NOMO-1 treated with DMSO at 0.1 percent for 48 hours (cell line): ENCODE measurements at regions not wholly inside any gene's neighbourhood (a gene's known extent, or its start where the extent isn't known, plus 50 kb on each side); places are given as distances from the start of the nearest gene placed in this dataset.

Source experiments
- DNase-seq: peaks from one replicate; lab custom pipeline; 2025; ENCODE audit not compliant: unreplicated experiment; lab: John Stamatoyannopoulos, UW

DNA sequence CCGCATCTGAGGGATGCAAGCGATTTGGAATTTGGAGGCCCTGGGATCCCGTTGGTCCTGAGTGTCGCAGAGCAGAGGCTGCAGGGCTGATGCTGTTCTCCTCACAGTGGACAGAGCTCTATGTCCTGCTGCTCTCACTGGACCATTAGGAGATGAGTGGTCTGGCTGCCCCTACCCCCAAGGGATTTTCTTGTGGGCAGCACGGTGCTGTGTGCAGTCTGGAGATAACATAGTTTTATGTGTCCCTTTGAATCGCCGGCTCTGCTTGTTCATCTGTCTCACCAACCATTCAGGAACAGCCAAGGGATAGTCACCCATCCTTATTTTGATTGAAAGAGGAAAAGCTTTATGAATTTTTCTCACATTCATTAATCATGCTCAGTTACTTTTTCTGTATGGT is 49.9 kb downstream of the CHRM3 start:
- DNase-seq, result no peak

DNA sequence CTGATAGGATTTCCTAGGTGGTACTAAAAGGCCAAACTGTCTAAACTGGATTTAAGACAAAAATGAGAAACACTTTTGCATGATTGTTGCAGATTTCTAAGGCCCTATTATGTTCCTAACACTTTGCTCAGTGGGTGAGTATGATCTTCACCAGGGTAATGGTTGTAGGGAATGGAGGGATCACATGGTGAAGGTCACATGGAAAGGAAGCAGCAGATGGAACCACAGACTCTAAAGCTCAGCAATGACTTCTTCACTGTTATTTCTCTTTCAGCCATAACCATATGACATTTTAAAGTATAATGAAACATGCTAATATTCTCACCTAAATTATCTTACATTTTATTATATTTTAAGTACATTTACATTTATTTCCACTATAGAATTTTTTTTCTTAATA is 51.5 kb downstream of the CHRM3 start:
- DNase-seq, result no peak

DNA sequence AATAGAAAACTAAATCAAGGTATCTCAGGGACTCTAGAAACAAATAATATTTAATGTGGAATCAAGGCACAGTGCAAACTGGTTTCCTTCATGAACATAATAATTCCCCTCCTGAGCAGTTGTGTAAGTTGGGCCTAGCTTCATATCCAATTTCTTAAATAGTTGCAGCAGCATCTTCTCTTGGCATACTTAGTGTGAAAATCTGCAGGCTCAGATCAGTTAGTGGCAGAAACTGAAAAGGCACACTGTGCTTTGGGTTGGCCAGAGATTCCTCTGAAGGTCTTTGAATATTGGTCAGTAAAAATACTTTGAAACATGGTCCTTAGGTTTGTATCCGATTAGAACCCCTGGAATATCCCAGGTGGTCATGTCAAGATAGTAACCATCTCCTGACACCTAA is 52.5 kb downstream of the CHRM3 start:
- DNase-seq, result no peak

DNA sequence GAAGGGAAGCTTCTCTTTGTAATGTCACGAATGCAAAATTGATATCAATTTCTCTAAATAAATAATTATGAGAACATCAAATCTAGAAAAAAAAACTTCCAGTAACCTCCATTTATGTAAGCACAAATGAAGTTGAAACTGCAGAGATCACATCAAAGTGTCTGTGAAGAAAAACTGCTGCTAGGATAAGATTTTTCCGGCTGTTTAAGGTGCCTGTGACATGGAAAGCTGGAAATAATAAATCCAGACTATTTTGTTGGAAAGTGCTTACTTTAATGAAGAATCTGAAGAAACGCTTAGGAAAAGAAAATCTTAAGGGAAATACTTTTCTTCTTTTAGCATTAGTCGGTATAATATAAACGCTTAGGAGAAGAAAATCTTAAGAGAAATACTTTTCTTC is 57.0 kb downstream of the CHRM3 start:
- no peak for DNase-seq

DNA sequence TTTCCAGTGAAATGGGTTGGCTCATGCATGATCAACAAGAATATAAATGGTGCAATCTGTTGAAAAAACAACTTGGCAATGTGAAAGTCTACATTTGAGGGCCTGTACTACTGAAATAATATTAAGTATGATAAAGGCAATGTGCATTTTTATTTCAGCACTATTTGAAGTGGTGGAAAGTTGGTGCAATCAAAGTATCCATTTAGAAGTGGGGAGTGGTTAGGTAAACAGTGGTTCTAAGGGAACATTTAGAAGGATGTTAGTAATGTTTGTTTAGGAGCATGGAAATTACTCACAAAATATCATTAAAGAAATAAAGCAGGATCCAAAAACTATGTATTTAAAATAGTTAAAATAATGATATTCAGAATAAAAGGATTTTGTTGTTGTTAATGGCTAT is 60.2 kb downstream of the CHRM3 start:
- no peak for DNase-seq

DNA sequence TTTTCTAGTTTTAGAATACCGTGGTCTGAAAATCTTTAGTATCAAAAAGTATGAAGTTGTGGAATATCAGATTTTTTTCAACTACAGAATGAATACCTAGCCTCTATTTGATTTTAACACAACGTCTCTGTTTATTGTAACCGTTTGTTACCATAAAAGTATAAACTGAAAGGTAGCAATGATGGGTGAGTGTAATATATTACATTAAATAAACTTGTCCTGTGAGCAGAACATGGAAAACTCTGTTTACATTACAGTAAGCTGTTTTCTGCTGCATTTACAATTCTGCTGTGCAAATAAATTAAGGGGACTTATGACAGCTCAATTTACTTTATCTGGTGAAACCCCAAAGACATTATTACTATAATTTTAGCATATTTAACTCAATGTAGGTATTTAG is 62.5 kb downstream of the CHRM3 start:
- DNase-seq, result no peak

DNA sequence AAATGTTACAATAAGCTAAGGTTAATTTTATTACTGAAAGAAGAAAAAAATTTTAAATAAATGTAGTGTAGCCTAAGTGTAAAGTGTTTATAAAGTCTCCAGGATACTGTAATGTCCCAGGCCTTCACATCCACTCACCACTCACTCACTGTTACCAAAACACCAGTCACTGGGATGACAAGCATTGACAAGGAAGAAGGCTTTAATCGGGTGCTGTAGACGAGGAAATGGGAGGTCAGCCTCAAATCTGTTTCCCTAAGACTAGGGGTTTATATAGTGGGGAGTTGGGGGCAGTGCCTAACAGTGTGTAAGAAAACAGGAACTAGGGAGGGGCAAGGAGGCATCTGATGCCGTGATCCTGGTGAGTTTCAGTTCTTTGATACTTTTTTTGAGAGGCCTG is 69.4 kb downstream of the CHRM3 start:
- no peak for DNase-seq

DNA sequence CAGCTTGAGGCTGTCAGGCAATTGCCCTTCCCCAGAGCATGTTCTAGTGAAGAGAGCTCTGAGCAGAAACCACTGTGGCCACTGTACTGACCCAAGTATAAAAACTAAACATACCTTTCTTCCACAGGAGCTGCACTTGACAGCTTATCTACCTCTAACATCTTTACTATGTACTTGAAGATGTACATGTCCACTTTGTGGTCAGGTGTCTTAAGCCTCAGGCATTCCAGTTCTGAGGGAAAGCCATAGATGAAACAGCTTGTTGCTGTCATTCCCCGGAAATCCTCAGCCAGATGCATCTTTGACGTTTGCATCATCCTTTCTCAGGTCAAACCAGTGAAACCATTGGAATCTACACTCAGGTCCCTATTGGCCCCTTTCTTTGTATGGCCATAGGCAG is 70.4 kb downstream of the CHRM3 start:
- DNase-seq, result no peak

DNA sequence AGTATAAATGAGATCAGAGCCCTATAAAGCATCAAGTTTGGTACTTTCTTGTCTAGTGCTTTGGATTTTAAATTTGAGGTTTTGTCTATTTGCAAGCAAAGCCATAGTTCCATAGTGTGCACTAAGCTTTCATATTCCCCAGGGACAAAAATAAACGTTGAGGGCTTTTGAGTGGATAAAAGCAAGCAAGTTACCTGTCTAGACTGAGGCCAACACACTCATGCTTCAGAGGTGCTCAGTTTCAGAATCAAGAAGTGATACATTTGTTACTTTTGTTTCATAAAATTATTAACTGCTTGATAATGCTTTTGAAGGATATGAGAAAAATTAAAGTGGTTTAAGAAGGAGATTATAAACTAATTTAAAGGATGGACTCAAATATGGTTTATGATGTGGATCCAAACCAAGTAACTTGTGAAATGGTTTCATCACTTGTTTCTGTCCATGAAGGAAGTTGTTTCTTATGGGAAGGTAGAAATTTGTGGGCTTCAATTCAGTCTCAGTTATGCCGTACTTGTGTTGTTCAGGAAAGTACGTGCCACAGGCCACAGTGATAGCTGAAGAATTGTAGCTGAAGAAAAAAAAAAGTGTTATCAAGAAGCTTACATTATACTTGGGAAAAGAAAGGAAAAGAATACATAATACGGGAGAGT is 71.2 kb downstream of the CHRM3 start:
- DNase-seq, result no peak

DNA sequence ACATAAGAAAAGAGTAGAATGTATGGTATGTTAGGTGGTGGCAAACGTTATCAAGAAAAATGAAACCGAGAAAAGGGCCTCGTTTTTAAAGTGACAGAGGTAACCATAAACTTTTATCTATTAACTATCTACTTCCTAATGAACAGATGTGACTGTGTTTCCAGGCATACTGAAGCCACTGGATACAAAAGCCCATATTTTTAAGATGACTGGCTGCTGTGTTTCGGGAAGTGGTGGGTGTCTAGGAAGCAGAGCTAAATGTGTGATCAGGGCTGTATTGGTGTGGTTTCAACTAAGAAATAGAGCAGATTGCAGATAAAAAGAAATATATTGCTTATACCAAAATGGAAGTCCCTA is 71.8 kb downstream of the CHRM3 start:
- no peak for DNase-seq

DNA sequence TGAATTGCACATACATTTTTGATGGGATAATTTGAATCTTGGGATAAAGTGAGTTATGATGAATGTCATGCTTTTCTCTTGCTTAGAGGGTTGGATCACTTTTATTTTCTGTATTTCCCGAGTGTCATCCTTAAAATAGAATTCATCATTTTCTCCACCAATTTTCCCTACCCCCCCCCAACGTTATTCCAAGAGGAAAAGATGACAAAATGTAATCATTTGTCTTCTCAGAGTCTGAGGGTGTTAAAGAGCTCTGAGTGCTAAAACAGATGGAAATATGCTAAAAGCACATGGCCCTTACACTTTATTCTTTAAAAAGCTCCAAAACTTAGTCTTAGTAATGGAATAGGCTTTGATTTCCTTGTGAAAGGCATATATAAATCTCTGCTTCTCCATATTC is 81.4 kb downstream of the CHRM3 start:
- DNase-seq, result no peak

DNA sequence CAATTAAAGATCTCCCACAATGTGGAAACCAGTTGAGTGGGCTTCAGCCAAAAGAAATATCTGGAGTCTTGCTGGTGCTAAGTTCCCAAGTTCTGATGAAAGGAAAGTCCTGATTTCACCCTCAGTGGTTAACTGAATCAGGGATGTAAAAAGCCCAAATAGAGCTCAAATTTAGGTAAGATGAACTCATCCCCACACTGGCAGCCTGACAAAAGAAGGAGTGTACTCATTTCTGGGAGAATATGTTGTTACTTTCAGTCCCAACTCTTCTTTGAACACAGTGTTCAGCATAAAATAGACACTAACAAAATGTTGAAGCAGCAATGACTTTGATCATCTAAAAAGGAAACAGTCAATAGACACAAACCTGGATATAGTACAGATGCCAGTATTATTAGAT is 91.7 kb downstream of the CHRM3 start:
- no peak for DNase-seq

DNA sequence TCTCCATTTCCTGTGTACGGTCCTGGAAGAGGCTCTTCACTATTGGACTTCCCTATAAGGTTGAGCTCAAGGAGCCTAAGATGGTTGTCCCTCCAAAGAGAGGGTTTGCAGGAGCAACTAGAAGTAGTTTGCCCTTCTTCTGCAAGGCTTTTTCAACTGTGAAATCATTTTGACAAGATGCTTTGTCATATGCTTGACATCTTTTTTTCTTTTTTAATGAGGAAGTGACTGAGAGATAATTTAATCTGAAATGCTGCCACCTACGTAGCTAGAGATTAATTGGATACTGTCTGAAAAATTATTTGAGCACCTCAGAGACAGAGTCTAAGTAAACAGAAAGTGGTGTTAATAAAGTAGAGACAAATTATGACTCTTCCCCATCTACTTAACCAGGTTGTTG is 97.0 kb downstream of the CHRM3 start:
- DNase-seq, result no peak

DNA sequence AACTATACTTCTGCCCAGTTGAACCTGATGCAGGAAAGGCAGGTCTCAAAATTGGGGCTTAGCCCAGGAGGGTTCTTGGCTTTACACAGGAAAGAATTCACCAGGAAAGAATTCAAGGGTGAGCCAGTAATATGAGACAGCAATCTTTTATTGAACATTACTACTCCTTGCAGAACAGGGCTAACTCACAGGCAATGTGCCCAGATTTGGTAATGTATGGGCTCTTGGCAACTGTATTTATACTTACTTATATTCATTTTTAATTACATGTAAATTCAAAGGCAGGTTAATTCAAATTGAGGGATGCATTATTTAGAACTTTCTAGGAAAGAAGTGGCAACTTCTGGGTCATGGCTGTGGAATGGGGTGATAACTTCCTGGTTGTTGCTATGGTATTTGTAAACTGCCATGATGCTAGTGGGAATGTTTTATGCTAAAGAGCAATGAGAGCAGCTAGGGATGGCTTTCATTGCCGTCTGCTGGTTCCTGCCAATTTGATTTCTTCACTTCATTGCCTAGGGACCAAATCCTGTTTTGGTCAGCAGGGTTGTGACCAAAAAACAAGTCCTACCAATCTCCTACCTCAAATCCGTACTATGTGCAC is 107.5 kb downstream of the CHRM3 start:
- no peak for DNase-seq

DNA sequence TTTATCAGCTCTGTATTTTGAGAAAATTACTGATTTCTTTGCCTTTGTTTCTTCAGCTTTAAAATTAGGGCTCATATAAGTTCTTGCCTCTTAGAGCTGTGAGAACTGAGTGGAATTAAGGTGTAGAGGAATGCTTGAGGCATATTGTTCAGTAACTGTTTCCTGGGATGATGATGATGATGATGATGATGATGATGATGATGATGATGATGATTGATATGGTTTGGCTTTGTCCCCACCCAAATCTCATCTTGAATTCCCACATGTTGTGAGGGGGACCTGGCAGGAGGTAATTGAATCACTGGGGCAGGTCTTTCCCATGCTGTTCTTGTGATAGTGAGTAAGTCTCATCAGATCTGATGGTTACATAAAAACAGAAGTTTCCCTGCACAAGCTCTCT is 118.7 kb downstream of the CHRM3 start:
- no peak for DNase-seq

DNA sequence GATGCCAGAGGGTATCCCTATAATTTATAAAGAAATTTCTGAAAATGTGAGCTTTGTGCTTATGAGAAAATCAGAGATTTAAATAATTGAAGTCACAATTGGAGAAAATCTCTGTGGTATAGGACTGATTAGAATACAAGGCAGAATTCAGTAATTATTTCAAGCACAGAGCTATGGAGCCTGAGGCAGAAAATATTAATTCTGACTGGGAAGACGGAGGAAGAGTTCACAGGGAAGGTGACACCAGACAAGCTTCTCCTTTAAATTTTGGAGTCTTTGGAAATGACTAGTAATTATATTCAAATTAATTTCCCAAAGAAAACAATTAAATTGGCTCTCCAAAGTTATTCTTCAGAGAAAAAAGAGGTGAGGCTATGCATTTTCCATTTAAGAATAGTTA is 121.5 kb downstream of the CHRM3 start:
- DNase-seq, result no peak

DNA sequence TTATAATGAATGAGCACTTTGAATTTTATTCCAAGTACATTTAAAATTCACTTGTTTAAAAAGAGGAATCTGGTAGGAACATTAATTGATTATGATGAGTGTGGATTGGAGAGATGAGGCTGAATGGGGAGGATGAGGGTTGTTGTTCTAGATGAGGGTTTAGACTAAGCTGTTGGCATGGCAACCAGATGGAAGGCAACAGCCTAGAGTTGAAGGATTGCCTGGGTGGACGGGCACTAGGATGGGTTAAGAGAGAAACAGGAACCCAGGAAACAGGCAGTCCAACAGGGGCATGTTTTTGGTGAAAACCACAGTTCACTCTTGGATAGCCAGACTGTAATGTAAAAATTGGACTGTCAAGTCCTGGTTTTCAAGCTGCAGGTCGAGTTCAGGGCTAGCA is 125.5 kb downstream of the CHRM3 start:
- DNase-seq, result no peak

DNA sequence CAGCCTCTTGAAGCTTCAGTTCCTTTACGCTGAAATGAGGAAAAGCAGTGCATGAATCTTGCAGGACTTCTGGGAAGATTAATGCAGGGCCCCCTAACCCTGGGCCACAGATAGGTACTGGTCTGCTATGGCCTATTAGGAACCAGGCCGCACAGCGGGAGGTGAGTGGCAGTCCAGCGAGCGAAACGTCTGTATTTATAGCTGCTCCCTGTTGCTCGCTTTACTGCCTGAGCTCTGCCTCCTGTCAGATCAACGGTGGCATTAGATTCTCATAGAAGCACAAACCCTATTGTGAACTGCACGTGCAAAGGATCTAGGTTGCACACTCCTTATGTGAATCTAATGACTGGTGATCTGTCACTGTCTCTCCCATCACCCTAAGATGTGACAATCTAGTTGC is 130.2 kb downstream of the CHRM3 start:
- no peak for DNase-seq

DNA sequence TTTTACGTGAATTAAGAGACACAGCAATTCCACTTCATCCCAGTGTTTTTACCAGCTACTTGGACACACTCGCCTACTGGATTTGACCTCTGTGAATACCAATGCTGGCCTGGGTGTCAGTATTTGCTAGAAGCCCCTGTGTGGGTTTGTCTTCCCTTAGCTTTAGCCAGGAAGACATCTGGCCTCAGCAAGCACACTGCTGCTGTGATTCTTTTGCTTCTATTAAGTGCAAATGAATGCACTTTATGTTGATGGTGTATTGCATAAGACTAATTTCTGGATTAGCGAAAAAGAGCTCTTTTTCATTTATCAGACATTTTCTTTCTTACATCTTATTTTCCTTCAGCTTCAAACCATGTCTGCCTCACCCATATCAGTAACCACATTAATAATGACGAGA is 140.0 kb downstream of the CHRM3 start:
- no peak for DNase-seq

DNA sequence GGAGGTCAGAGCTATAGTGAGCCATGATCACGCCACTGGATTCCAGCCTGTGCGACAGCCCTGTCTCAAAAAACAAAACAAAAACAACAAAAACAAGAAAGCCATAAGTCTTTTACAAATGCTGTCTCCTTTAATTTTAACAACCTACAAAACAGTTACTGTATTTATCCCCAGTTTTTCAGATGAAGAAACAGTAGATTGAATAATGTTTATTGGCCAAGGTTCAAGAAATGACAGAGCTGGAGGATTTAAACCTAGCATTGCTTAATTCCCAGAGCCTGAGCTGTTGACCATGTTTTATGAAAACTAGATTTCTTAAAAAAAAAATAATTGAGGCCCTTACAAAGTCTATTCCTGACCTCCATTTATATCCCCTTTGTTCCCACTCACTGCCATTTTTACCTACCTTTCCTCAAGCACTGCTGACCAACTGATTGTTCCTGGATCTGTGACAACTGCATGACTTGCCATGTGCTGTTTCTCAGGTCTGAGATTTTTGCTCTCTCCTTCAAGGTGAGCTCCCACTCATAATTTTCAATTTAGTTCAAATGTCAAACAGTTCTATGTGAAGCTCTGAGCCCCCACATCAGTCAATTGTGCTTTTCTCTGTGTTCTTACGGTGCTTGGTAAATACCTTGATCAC is 140.8 kb downstream of the CHRM3 start:
- DNase-seq, result no peak

DNA sequence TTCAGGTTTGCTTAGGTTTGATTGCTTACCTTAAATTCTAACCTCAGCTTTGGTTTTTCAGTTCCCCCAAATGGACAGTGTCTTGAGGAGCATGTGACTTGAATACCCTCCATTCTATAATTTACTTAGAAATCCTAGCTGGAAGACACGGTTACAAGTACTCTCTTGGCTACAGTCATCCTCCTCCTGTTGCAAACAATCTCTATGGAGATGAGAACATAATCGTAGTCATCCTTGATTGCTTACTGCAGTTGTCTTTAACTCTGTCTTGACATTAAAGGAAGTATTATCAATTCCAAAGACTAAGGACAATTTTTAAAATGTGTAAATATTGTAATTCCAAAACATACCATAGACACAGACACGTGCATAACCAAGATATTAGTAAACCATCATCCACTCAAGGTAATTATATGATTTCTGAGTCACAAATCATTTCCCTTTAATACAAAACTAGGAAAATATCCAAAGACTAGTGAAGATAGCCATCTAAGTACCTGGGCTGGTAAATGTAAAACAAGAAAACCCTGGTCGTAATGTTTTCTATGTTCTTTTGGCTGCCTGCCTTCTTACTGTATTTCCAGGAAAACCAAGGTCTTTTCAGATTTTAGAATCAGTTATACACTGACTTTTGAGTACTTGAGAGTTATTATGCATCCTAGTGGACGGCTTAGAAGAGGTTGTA is 149.9 kb downstream of the CHRM3 start:
- DNase-seq, result no peak

DNA sequence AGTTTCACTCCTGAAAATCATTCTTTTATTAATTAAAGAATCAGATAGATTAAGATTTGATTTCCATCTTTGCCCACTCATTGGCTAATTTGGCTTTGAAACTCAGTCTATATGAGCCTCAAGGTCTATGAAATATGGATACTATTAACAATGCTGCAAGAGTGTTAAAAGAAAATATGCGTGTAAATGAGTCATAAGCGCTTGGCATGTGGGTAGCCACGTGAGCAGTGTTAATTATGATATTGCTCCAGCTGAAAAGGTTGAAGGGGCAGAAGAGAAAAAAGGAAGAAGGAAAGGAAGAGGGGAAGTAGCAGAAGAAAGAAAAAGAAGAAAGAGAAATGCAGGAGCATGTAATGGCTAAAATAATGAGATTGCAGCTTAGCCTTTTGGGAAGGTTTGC is 151.4 kb downstream of the CHRM3 start:
- DNase-seq, result peak; percentile 2
